Caco-2 (cell line): ENCODE measurements at regions not wholly inside any gene's neighbourhood (a gene's known extent, or its start where the extent isn't known, plus 50 kb on each side); places are given as distances from the start of the nearest gene placed in this dataset.

Source experiments
- BruUV-seq: library from RNA; stranded (reverse); fragments of 400-500 nt; replicated peaks from 2 replicates; lab custom pipeline; 2021; lab: Mats Ljungman, UMichigan
- CTCF ChIA-PET: fragments of 300-600 bp; sonication (Branson Sonifier 250); formaldehyde crosslinking; loops from one replicate; lab custom pipeline; 2022; ENCODE audit warnings: antibody characterized with exemption; lab: Charles Lee
- POLR2A ChIA-PET: fragments of 300-600 bp; sonication (Branson Sonifier 250); formaldehyde crosslinking; loops from one replicate; lab custom pipeline; 2022; ENCODE audit warnings: antibody characterized with exemption; lab: Charles Lee
- DNase-seq, 2 experiments: peaks; one replicate each; pipeline versions ENCODE4 v3.0.0 to v3.0.0-alpha.2; 2020 to 2022
- H3K27me3 ChIP-seq: replicated peaks from 2 replicates; pipeline ENCODE4 v1.6.0; 2011; ENCODE audit warnings: low read length; ENCODE audit not compliant: control insufficient read depth, insufficient read depth
- H3K36me3 ChIP-seq: 2 replicates; pipeline ENCODE4 v1.5.1; 2011; ENCODE audit warnings: low read length; ENCODE audit not compliant: control insufficient read depth, insufficient read depth
- H3K4me1 ChIP-seq: fragments of 250-450 bp; sonication (Bioruptor Pico); 2 replicates; pipeline ENCODE4 v1.5.1; 2020; ENCODE audit warnings: mild to moderate bottlenecking
- H3K4me3 ChIP-seq: 2 replicates; pipeline ENCODE4 v1.5.1; 2011; ENCODE audit warnings: low read depth, mild to moderate bottlenecking, control low read depth, low read length
- H3K9me3 ChIP-seq: fragments of 250-450 bp; sonication (Bioruptor Pico); 2 replicates; pipeline ENCODE4 v1.5.1; 2020; ENCODE audit warnings: mild to moderate bottlenecking, moderate library complexity
- H3K27ac Mint-ChIP-seq: one replicate; pipeline ENCODE4 v1.8.0; 2022; ENCODE audit warnings: mixed read lengths; ENCODE audit not compliant: unreplicated experiment
- H3K27me3 Mint-ChIP-seq: one replicate; pipeline ENCODE4 v1.8.0; 2022; ENCODE audit warnings: mixed read lengths; ENCODE audit not compliant: insufficient read depth, unreplicated experiment
- H3K36me3 Mint-ChIP-seq: one replicate; pipeline ENCODE4 v1.8.0; 2022; ENCODE audit warnings: mild to moderate bottlenecking, mixed read lengths; ENCODE audit not compliant: insufficient read depth, unreplicated experiment
- H3K4me1 Mint-ChIP-seq: one replicate; pipeline ENCODE4 v1.8.0; 2022; ENCODE audit warnings: low read depth, mixed read lengths; ENCODE audit not compliant: unreplicated experiment
- H3K4me3 Mint-ChIP-seq: one replicate; pipeline ENCODE4 v1.8.0; 2022; ENCODE audit warnings: mild to moderate bottlenecking, moderate library complexity, mixed read lengths; ENCODE audit not compliant: unreplicated experiment
- H3K9me3 Mint-ChIP-seq: one replicate; pipeline ENCODE4 v1.8.0; 2022; ENCODE audit warnings: mixed read lengths; ENCODE audit not compliant: unreplicated experiment
- CTCF ChIP-seq, 2 experiments: fragments of 200-600 bp in 1 of 2; IDR thresholded peaks; 1 replicate in 1 of 2; 2 replicates in 1 of 2; pipeline versions ENCODE4 v1.5.1 to v1.8.0; 2011 to 2022; ENCODE audit warnings: antibody characterized with exemption in 1 of 2, control low read depth in 1 of 2, inconsistent platforms in 1 of 2, low read depth in 1 of 2, low read length in 1 of 2, mild to moderate bottlenecking in 1 of 2, moderate library complexity in 1 of 2; ENCODE audit not compliant: insufficient read depth in 1 of 2, severe bottlenecking in 1 of 2, unreplicated experiment in 1 of 2
- intact Hi-C: fragments of 100-400 bp; cut with micrococcal nuclease; formaldehyde crosslinking; loops from one replicate; pipeline ENCODE4 v1.10.0; 2022; ENCODE audit not compliant: unreplicated experiment

GRCh38 chr6:165922309-165922794, 245.3 kb downstream of the TBXT start:
- H3K4me3 ChIP-seq = no peak overlapping the region
- H3K36me3 ChIP-seq = no peaks in the 10 kb centered on the region
- intact Hi-C loops = no loop called here
- no peaks in the 10 kb centered on the region for H3K4me1 ChIP-seq
- no peak for TF ChIP-seq CTCF (IDR thresholded peaks at IDR 0.05; ENCODE audit: insufficient read depth in 1 of 2, low read depth in 1 of 2, low read length in 1 of 2, severe bottlenecking in 1 of 2, unreplicated experiment in 1 of 2)
- H3K27me3 Mint-ChIP-seq = peaks cover under 1% of the 10 kb centered on the region
- no peaks in the 10 kb centered on the region for H3K9me3 Mint-ChIP-seq
- H3K4me3 Mint-ChIP-seq = no peak overlapping the region
- no peak for DNase-seq
- H3K27me3 ChIP-seq = no peaks in the 10 kb centered on the region
- H3K9me3 ChIP-seq = no peaks in the 10 kb centered on the region
- no peak overlapping the region for H3K27ac Mint-ChIP-seq
- ChIA-PET CTCF (interaction anchor here (0.6 kb wide), 1 partner anchor 954 kb away, joined by 3 read pairs; no protein-coding TSS in a partner anchor), POLR2A (no interaction called here)
- H3K36me3 Mint-ChIP-seq = no peaks in the 10 kb centered on the region
- BruUV-seq = no TSS peak
- no peaks in the 10 kb centered on the region for H3K4me1 Mint-ChIP-seq

- H3K36me3 Mint-ChIP-seq = no peaks in the 10 kb centered on the region
- no peak for DNase-seq
- ChIA-PET POLR2A (no interaction called here), CTCF (no interaction called here)
- Histone ChIP-seq H3K4me1 (no peaks in the 10 kb centered on the region), H3K9me3 (no peaks in the 10 kb centered on the region), H3K27me3 (no peaks in the 10 kb centered on the region), H3K4me3 (no peak overlapping the region), H3K36me3 (no peaks in the 10 kb centered on the region)
- no peak overlapping the region for H3K27ac Mint-ChIP-seq
- no peaks in the 10 kb centered on the region for H3K4me1 Mint-ChIP-seq
- BruUV-seq = no TSS peak
- H3K4me3 Mint-ChIP-seq = no peak overlapping the region
- TF ChIP-seq CTCF (IDR thresholded peaks at IDR 0.05; ENCODE audit: insufficient read depth in 1 of 2, low read depth in 1 of 2, low read length in 1 of 2, severe bottlenecking in 1 of 2, unreplicated experiment in 1 of 2) = no peak
- peaks cover 6% of the 10 kb centered on the region for H3K27me3 Mint-ChIP-seq
- intact Hi-C loops = no loop called here
- no peaks in the 10 kb centered on the region for H3K9me3 Mint-ChIP-seq
Measured at GRCh38 chr6:165920896-165921671, 246.6 kb downstream of the TBXT start.

GRCh38 chr6:165917576-165917975, 250.1 kb downstream of the TBXT start:
- no TSS peak for BruUV-seq
- no peaks in the 10 kb centered on the region for H3K4me1 ChIP-seq

More at GRCh38 chr6:165917576-165917975, 250.1 kb downstream of the TBXT start:
- H3K27me3 ChIP-seq = no peaks in the 10 kb centered on the region
- intact Hi-C loops = no loop called here
- POLR2A ChIA-PET = no interaction called here
- Mint-ChIP-seq H3K4me3 (no peak overlapping the region), H3K27me3 (peaks cover 6% of the 10 kb centered on the region), H3K9me3 (no peaks in the 10 kb centered on the region), H3K36me3 (no peaks in the 10 kb centered on the region), H3K4me1 (no peaks in the 10 kb centered on the region), H3K27ac (no peak overlapping the region)
- no peak for DNase-seq
- no peaks in the 10 kb centered on the region for H3K36me3 ChIP-seq
- no peak for TF ChIP-seq CTCF (IDR thresholded peaks at IDR 0.05; ENCODE audit: insufficient read depth in 1 of 2, low read depth in 1 of 2, low read length in 1 of 2, severe bottlenecking in 1 of 2, unreplicated experiment in 1 of 2)
- no peaks in the 10 kb centered on the region for H3K9me3 ChIP-seq
- no peak overlapping the region for H3K4me3 ChIP-seq
- CTCF ChIA-PET = no interaction called here
